HG03039 (cell line): ENCODE measurements at regions not wholly inside any gene's neighbourhood (a gene's known extent, or its start where the extent isn't known, plus 50 kb on each side); places are given as distances from the start of the nearest gene placed in this dataset.
A peak's percentile ranks its signal among the peaks of the same experiment; 100 is the strongest.

ENCODE experiments used
- ATAC-seq: cut with Tn5 transposase; IDR thresholded peaks from one replicate; pipeline ENCODE4 v1.9.1; 2021; ENCODE audit warnings: mild to moderate bottlenecking, moderate library complexity; ENCODE audit not compliant: unreplicated experiment

DNA sequence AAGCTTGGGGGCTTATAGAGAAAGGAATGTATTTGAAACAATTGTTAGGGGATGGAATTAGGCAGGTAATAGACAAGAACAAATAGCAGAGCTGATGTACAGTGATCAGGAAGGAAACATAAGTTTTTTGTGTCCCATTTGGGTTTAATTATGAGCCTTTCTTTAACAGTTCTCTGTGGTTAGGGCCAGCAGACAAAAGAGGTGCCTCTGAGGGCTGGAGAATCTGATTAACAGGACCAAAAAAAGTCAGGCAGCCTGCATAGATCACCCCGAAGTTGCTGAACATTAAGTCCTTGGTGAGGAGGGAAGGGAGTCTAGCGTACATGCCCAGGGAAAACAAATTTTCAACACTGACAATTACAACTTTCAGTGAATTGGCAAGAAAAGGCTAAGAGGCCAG is 88.6 kb upstream of the SPRED1 start:
- no peak for ATAC-seq

DNA sequence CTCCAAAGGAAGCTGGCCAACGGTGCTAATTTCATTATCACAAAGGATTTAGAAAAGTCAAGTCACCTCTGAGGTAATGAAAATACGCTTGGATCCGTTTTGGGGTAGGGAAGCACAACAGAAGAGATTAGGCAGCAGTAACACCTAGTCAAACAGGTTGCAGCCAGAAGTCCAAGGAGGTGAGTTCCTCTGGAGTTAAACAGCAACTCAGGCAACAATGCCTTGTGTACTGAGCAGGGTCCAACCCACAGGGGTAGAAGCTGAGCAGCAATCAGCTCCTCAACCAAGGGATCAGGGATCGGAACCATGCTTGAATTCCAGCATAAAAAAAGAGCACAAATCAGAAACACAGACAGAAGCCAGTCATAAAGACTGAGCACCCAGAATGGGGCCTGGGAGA is 88.1 kb upstream of the SPRED1 start:
- ATAC-seq = no peak

DNA sequence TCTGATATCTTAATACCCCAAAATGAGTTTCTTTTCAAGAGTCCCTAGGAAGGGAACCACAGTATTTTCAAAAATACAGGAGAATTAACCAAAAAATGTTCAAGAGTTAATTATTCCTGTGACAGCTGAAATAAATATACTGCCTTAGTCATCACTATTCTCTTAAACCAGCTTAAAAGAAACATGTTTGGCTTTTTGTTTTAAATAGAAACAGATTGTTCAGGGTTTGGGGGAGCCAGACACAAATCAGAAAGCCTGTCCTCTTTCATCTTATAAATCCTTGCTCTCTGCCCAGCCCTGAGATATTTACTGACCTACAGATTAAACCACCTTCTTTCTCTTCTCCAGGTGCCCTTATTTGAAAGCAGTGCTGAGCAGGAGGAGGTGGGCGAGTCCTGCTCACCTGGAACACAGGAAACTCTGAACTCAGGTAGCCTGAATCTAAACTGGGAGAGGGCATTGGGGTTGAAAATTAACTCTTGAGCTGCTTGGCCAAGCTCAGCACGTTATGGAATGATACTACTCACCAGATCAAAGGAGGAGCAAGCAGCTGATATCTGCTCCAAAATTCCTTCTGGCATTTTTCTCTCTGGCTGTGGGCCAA is 84.1 kb upstream of the SPRED1 start:
- ATAC-seq = no peak

DNA sequence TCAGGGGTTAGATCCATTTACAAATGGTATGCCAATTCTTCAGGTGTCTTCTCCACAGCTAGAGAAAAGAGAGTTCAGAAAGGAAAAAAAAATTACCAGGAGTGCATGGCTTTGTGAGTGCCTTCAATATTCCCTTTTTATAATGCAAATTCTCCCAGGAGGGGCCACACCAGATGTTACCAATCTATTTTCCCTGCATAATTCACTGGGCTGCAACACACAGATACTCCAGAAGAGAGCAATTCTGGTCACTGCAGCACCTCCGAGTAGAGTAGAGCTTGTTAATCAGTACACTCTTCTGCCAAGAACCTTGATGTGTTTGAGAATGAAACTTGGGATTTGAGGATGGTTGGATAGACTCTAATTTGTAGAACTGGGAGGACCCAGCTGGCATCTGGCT is 80.7 kb upstream of the SPRED1 start:
- no peak for ATAC-seq

DNA sequence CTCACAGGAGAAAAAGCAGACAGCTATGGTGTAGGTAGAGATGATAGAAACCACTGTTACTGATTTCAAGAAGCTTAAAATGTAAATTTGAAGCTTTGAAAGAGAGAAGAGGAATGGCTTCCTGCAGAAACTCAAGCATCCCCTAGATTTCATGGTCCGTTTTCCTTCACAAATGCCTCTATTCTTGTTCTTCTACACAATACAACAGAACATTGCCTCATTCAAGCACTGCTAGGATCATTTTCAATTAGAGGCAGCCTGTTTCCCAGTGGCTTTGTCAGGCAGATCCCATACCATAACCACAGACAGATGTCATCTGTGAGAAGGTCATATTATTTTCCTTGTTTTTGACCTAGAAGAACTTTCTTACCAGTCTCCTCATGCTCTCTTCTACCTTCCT is 77.9 kb upstream of the SPRED1 start:
- ATAC-seq = no peak

DNA sequence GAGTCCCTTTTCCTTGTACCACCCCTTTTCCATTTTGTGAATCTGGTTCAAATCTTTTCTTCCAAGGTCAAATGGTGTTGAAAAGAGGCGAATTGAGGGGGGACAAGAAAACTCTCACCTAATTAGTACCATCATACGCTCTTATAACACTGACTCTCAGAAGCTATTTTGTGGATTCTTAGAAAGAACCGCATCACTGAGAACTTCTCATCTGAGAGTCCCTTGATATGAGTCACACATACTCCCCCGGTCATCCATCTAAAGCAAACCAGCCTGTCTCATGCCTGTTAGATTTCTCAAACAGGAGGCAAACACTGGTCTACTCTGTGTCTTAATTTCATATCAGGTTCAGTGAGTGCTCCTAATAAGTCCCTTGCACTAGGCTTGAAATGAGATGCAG is 76.5 kb upstream of the SPRED1 start:
- peak; percentile 90 for ATAC-seq

DNA sequence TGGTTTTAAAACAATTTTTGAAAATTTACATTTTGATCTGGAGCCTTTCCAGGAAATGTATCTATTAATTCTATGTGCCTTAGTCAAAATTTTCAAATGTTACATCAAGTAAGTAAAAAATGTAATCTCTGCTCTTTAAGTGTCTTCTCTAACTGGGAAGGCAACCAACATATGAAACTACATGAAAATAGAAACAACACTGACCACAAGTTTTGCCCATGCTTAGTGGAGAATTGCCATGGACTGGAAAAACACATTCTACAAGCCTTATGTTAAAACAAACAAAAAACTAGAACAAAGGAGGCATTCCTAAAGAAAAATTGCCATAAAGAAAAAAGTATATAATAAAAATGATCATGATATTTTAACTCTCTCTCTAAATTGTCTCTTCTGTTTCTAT is 75.9 kb upstream of the SPRED1 start:
- no peak for ATAC-seq

DNA sequence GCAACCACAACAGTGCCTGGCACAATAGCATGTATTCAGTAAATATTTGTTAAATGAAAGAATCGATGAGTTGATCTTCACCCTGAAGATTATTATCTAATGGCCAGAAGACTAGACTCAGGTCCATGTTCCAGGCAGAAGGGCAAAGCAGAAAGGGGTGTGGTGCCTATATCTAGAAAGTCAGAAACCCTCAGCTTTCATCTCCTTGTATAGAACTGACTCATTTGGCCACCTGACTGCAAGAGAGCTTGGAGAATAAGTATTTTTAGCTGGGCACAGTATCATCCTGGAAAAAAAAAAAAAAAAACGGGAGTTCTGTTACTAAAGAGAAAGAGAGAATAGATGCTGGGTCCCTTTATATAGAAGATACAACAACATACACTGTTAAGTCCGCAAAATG is 69.7 kb upstream of the SPRED1 start:
- no peak for ATAC-seq

DNA sequence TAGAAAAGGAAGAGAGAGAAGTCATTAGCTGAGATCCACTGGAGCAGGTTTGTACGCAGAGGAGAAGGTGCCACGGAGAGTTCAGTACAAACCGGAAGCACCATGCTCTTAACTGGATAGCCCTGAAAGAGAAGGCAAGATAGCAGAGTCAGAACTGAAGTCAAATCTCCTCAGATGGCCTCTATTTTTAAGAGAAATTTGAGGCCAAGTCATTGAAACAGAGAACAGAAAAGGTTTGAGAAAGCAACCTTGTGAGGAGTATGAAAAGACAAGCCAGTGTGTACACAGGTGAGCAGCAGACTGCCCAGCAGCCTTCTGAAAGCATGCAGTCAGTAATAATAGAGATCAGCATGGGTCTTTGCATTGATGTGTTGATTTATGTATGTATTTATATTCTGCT is 66.1 kb upstream of the SPRED1 start:
- no peak for ATAC-seq

DNA sequence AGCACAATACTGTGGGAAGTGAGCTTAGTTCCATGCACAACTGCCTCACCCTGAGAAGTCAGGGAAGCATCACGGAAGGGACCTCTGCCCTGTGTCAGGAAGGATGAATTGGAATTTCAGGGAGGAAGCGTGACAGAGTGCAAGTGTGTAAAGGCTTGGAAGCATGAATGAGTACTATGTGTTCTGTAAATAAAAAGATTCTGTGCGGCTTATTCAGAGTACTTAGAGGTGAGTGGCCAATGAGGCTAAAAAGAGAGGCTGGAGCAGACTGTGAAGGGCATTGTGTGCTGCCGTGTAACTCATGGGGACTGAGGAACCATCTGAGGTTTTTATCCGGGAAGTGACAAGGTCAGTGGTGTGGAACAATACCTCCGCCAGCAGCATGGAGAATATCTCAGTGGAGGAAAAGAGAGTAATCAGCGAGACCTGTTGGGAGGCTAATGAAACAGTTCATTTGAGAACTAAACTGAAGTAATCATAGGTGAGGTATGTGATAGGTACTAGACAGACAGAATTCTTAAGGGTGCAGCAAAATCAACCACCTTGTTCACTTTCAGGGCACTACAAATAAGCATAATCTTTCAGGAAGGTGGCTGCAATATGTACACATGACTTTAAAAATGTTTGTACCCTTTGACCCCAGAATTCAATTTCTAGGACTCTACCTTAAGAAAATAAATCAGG is 64.9 kb upstream of the SPRED1 start:
- ATAC-seq = no peak

DNA sequence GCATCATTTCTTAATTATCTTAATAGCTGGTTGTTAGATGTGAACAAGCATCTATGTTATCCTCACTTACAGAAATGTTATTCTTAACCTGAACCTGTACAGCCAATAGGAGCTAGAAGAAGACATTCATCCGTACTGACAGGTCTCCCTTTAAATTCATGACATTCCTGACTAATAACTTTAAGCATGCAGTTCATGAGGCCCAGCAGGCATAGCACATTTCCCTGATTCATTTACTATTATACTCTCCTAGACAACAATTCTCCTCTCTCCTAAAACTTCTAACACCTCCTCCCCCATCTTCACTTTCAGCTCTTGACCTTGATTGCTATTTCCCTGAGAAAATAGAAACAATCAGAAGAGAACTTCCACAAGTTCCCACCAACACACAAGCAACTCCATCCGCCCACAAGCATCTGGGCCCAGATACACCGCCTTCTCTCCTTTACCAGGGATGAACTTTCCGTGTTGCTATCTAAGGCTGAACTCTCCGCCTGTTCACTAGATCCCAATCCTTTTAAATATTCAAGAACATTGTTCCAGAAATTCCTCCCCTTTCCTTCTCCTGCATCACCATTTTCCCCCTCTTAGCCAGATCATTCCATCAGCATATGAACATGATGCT is 62.9 kb upstream of the SPRED1 start:
- no peak for ATAC-seq

DNA sequence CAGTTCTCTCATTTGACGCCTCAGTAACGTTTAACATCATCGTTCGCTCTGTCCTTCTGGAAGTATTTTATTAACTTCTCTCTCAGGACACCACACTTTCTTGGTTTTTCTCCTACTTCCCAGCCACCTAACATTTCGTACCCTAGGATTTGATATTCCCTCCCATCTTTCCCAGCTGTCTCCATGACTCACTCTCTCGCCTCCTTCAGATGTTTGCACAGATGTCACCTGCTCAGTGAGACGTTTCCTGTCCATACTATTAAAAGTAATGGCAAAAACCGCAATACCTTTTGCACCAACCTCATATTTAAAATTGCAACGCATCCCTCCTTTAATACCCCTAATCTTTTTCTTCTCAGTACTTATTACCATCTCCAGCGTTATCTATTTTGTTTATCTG is 62.1 kb upstream of the SPRED1 start:
- ATAC-seq = no peak

DNA sequence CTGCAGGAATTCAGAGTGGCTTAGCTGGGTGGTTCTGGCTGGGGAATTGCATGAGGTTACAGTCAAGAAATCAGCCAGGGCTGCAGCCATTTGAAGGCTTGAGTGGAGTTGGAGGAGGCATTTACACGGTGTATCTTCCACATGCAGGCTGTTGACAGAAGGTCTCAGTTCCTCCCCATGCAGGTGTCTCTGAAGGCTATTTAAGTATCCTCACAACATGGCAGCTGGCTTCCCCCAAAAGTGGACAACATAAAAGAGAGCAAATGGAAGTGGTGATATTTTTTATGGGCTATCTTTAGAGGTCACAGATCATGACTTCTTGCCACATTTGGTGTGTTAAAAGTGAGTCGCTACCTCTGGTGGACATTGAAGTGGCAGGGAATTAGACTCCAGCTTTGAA is 60.1 kb upstream of the SPRED1 start:
- ATAC-seq = no peak

DNA sequence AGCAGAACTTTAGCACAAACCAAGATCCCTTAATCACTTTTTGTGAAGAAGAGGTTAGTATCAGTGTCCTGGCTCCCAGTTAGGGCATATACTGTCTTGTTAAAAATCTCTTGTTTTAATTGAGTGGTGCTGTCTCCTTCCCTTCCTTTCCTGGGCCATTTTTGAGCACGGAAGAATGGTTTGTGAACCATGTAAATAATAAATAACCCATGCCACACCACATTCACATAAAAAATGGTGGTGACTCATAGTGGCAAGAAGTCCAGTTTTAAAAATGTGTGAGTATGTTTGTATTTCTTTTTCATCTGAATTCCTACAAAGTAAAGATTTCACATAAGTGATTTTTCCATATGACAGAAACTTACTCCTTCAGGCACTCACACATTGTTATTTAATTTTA is 59.1 kb upstream of the SPRED1 start:
- no peak for ATAC-seq

DNA sequence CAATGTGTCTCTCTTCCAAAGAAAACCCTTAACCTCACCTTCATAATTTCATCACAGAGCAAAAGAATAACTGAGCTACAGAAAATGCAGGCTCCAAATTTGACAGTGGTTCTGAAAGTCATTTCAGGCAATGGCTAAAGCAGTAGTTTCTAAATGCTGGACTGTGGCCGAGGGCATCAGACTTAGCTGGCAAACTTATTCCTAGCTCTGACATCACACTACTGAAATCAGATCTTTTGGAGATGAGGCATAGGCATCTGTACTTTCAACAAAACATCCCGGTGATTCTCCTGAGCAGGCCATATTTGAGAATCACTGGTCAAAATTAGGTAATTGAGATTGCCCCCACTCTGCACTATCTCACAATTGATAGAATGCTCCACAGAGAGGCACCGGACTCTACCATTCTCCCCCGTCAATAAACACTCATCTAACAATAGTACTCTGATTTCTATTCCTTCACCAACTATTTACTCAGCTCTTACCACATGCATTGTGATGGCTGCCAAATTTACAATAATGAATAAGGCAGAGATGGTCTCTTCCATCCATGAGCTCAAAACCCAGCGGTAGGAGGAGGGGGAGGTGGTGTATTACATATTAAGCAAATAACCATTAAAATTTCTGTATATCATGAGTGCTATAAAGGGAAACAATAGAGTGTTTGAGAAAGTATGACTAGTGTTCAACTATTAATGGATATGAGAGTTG is 57.3 kb upstream of the SPRED1 start:
- no peak for ATAC-seq

DNA sequence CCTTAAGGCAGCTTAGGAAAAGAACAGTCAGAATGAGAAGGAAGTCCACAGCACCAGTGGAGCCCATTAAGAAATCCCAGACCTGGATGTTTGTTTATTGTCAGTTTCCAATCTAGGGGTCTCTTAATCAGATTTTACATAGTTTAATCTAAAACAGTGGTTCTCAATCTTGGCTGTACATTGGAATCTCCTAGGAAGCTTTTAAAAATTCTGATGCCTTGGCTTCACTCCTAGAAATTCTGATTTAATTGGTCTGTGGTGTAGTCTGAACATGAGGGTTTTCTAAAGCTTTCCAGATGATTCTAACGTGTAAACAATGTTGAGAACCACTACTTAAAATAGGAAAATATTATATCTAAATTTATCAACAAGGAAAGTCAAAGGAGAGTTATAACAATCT is 56.6 kb upstream of the SPRED1 start:
- no peak for ATAC-seq

DNA sequence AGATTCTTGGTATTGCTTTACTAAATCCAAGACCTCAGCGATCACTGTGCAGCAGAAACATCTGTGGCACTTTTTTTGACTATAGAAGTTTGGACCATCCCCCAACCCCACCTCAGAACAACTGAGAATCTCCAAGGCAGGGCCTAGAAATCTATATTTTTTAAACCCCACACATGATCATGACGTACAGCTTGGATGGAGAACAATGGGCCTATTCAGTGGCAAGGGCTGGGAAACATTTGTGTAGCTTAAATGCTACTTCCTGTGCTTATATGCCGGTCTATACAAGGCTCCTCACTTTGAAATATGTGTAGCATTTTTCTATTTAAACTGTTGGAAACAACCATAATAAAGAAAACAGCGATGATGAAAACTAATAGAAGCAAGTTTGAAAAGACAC is 55.1 kb upstream of the SPRED1 start:
- ATAC-seq = no peak

DNA sequence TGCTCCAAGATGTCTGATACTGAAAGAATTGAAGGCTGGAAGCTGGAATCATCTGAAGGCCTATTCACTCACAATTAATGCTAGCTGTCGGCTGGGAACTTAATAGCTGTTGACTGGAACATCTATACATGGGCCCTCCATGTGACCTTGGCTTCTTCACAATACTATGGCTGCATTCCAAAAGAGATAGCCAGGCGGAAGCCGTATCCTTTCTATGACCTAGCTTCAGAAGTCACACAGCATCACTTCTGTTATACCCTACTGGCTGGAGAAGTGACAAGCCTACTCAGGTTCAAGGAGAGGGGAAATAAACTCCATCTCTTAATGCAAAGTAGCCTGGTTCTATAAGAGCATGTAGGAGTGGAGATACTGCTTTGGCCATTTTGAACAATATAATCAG is 50.9 kb upstream of the SPRED1 start:
- no peak for ATAC-seq

DNA sequence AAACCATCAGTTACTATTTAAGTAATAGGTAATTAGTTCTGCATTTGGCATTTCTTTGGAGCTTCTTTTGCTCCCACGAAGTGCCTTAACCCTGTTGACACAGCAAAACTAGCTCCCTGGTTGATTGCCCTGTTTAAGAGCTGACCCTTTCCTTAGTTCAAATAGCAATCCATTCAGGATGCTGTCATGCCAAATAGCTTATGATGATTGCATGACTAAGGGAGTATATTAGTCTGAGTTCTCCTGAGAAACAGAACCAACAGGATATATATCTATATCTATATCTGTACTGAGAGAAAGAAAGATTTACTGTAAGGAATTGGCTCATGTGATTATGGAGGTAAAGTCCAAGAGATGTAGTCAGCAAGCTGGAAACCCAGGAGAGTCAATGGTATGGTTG is 50.3 kb upstream of the SPRED1 start:
- no peak for ATAC-seq
